ENCODE measurements at regions not wholly inside any gene's neighbourhood (a gene's known extent, or its start where the extent isn't known, plus 50 kb on each side); places are given as distances from the start of the nearest gene placed in this dataset.

- Histone ChIP-seq H3K9me1 (ENCODE audit: insufficient read depth, low read length) (no peaks in the 10 kb centered on the region), H2BK5ac (ENCODE audit: low read depth, low read length, poor library complexity, severe bottlenecking) (no peak overlapping the region), H4K5ac (ENCODE audit: low read depth, low read length) (no peak overlapping the region), H4K8ac (ENCODE audit: low read depth in 2 of 2, low read length in 2 of 2) (no peak overlapping the region), H3K56ac (ENCODE audit: extremely low read depth, insufficient read depth, low read length) (no peak overlapping the region), H2AFZ (replicated peaks; ENCODE audit: low read length, poor library complexity) (no peak overlapping the region), H2AK5ac (ENCODE audit: low read depth, low read length) (no peak overlapping the region), H3K14ac (replicated peaks; ENCODE audit: low read depth, low read length) (no peak overlapping the region), H3K27me3 (ENCODE audit: control insufficient read depth, insufficient read depth, low read length) (no peaks in the 10 kb centered on the region), H4K91ac (ENCODE audit: insufficient read depth, low read depth, low read length) (no peak overlapping the region), H3K9ac (ENCODE audit: low read depth, low read length) (no peak overlapping the region), H3K36me3 (ENCODE audit: control insufficient read depth, insufficient read depth, low read length) (no peaks in the 10 kb centered on the region), H2BK20ac (ENCODE audit: low read depth, low read length) (no peak overlapping the region), H3K9me3 (ENCODE audit: control insufficient read depth, insufficient read depth, low read length) (no peaks in the 10 kb centered on the region), H4K20me1 (ENCODE audit: insufficient read depth, low read length) (no peaks in the 10 kb centered on the region), H3K27ac (ENCODE audit: insufficient read depth, low read length) (no peak overlapping the region), H3K23ac (ENCODE audit: low read depth, low read length) (no peak overlapping the region), H2BK15ac (ENCODE audit: low read depth, low read length) (no peak overlapping the region), H3K4me1 (ENCODE audit: control insufficient read depth, insufficient read depth, low read length) (no peaks in the 10 kb centered on the region), H3K4ac (ENCODE audit: low read depth, low read length) (no peak overlapping the region), H2AK9ac (replicated peaks; ENCODE audit: low read depth, low read length, poor library complexity) (no peak overlapping the region), H3K18ac (ENCODE audit: low read depth, low read length) (no peak overlapping the region), H3K4me3 (ENCODE audit: insufficient read depth, low read depth, low read length) (no peak overlapping the region), H3K4me2 (ENCODE audit: low read depth, low read length) (no peak overlapping the region), H2BK120ac (ENCODE audit: low read depth, low read length) (no peak overlapping the region), H3K79me1 (ENCODE audit: low read depth in 1 of 2, low read length in 2 of 2) (no peaks in the 10 kb centered on the region)
- no peak for TF ChIP-seq SMC3 (IDR thresholded peaks at IDR 0.05; ENCODE audit: low read depth, low read length)
- no peak for TF ChIP-seq CTCF (conservative IDR thresholded peaks at IDR 0.05; ENCODE audit: low read depth, low read length)
- TF ChIP-seq USF2 (IDR thresholded peaks at IDR 0.05; ENCODE audit: low read depth, low read length), result no peak
- TF ChIP-seq RAD21 (IDR thresholded peaks at IDR 0.05; ENCODE audit: low read length), result no peak
- TF ChIP-seq BHLHE40 (IDR thresholded peaks at IDR 0.05; ENCODE audit: low read depth, low read length), result no peak
- no peak for TF ChIP-seq CHD1 (IDR thresholded peaks at IDR 0.05; ENCODE audit: low read depth, low read length)
- no peak for TF ChIP-seq ELK1 (IDR thresholded peaks at IDR 0.05; ENCODE audit: borderline replicate concordance, low read depth, low read length)
- TF ChIP-seq MAFK (IDR thresholded peaks at IDR 0.05; ENCODE audit: low read depth, low read length), result no peak
- no peak for TF ChIP-seq RFX5 (IDR thresholded peaks at IDR 0.05; ENCODE audit: low read depth, low read length)
- no peak for TF ChIP-seq NFE2L2 (IDR thresholded peaks at IDR 0.05; ENCODE audit: low read depth, low read length)
- no CpG with 5 or more reads among the region's 2 CpGs for WGBS, 2 experiments (ENCODE audit: extremely low coverage in 2 of 2, insufficient read length in 1 of 2)
- ChIA-PET CTCF (no interaction called here), POLR2A (ENCODE audit: unreplicated experiment) (no interaction called here)
- in situ Hi-C loops (cut with MboI; ENCODE audit: low sequenced_read_pairs), result no loop called here
- ATAC-seq (ENCODE audit: low read depth) (no peak), DNase-seq (no peak)
- no TSS peak for BruUV-seq (replicated peaks)
- intact Hi-C loops (cut with micrococcal nuclease), result no loop called here
- dilution Hi-C loops (cut with HindIII; ENCODE audit: low sequenced_read_pairs, unreplicated experiment), result no loop called here
Observed at GRCh38 chr2:181143790-181144300, 163.4 kb downstream of the UBE2E3 start.
